GM10248 (cell line): ENCODE measurements at regions not wholly inside any gene's neighbourhood (a gene's known extent, or its start where the extent isn't known, plus 50 kb on each side); places are given as distances from the start of the nearest gene placed in this dataset.

Experiments used
- CTCF ChIA-PET: fragments of 300-600 bp; sonication (Branson Sonifier 250); formaldehyde crosslinking; extraction: SDS; loops from one replicate; lab custom pipeline; 2021; ENCODE audit warnings: antibody characterized with exemption; lab: Yijun Ruan, JAX
- POLR2A ChIA-PET: fragments of 350-650 bp; sonication (Branson Sonifier 250); formaldehyde crosslinking; extraction: SDS; loops from one replicate; lab custom pipeline; 2020; ENCODE audit warnings: antibody characterized with exemption; lab: Yijun Ruan, JAX
- DNase-seq: peaks from one replicate; pipeline ENCODE4 v3.0.0; 2012; ENCODE audit errors: extremely low spot score
- CTCF ChIP-seq: IDR thresholded peaks from 2 replicates; pipeline ENCODE4 v1.5.1; 2012; ENCODE audit warnings: mild to moderate bottlenecking, low read depth; ENCODE audit errors: extremely low read depth, missing control alignments, control extremely low read depth

- DNase-seq = no peak
- no peak for TF ChIP-seq CTCF
- ChIA-PET POLR2A (no interaction called here), CTCF (no interaction called here)
These were observed 116.2 kb upstream of the TMCO5A start for GRCh38 chr15:37818152-37818677.

- no peak for DNase-seq
- ChIA-PET POLR2A (no interaction called here), CTCF (no interaction called here)
- no peak for TF ChIP-seq CTCF
These were observed 115.2 kb upstream of the TMCO5A start for GRCh38 chr15:37819191-37819590.

GRCh38 chr15:37820380-37821128 is 113.9 kb upstream of the TMCO5A start:
- DNase-seq = no peak
- TF ChIP-seq CTCF = no peak
- ChIA-PET POLR2A (no interaction called here), CTCF (no interaction called here)

GRCh38 chr15:37823601-37824275 is 110.7 kb upstream of the TMCO5A start:
- TF ChIP-seq CTCF = no peak
- POLR2A ChIA-PET = no interaction called here
- CTCF ChIA-PET = no interaction called here
- DNase-seq = no peak

- DNase-seq = no peak
- POLR2A ChIA-PET = no interaction called here
- CTCF ChIA-PET = interaction anchor here (1.0 to 1.1 kb wide), 3 partner anchors 10 to 33 kb away, joined by 3 read pairs; no protein-coding TSS in a partner anchor
- no peak for TF ChIP-seq CTCF
These were observed 109.6 kb upstream of the TMCO5A start for GRCh38 chr15:37824717-37825382.

GRCh38 chr15:37837276-37837675 is 97.2 kb upstream of the TMCO5A start:
- POLR2A ChIA-PET = no interaction called here
- no peak for TF ChIP-seq CTCF
- no peak for DNase-seq
- CTCF ChIA-PET = interaction anchor here (1.7 kb wide), 1 partner anchor 12 kb away, joined by 3 read pairs; no protein-coding TSS in a partner anchor
